ENCODE measurements at regions not wholly inside any gene's neighbourhood (a gene's known extent, or its start where the extent isn't known, plus 50 kb on each side); places are given as distances from the start of the nearest gene placed in this dataset.

GRCh38 chr12:93201990-93202389 is 175.7 kb upstream of the NUDT4 start:
- Histone ChIP-seq H3K36me3 (ENCODE audit: control insufficient read depth, insufficient read depth, low read length) (no peaks in the 10 kb centered on the region), H3K4me3 (ENCODE audit: low read depth, low read length) (no peak overlapping the region), H3K27me3 (ENCODE audit: control insufficient read depth, insufficient read depth, low read length) (no peaks in the 10 kb centered on the region)
- no peak for FAIRE-seq
- no peak for DNase-seq (ENCODE audit: low read depth)
- TF ChIP-seq CTCF (IDR thresholded peaks at IDR 0.05; ENCODE audit: insufficient read depth, low read length, severe bottlenecking) = no peak

GRCh38 chr12:93202688-93203087 is 175.0 kb upstream of the NUDT4 start:
- no peak for FAIRE-seq
- DNase-seq (ENCODE audit: low read depth) = no peak

GRCh38 chr12:93203361-93203760 is 174.4 kb upstream of the NUDT4 start:
- Histone ChIP-seq H3K36me3 (ENCODE audit: control insufficient read depth, insufficient read depth, low read length) (no peaks in the 10 kb centered on the region), H3K27me3 (ENCODE audit: control insufficient read depth, insufficient read depth, low read length) (no peaks in the 10 kb centered on the region), H3K4me3 (ENCODE audit: low read depth, low read length) (no peak overlapping the region)
- FAIRE-seq (no peak), DNase-seq (ENCODE audit: low read depth) (no peak)
- no peak for TF ChIP-seq CTCF (IDR thresholded peaks at IDR 0.05; ENCODE audit: insufficient read depth, low read length, severe bottlenecking)

More at GRCh38 chr12:93202688-93203087, 175.0 kb upstream of the NUDT4 start:
- Histone ChIP-seq H3K36me3 (ENCODE audit: control insufficient read depth, insufficient read depth, low read length) (no peaks in the 10 kb centered on the region), H3K4me3 (ENCODE audit: low read depth, low read length) (no peak overlapping the region), H3K27me3 (ENCODE audit: control insufficient read depth, insufficient read depth, low read length) (no peaks in the 10 kb centered on the region)
- no peak for TF ChIP-seq CTCF (IDR thresholded peaks at IDR 0.05; ENCODE audit: insufficient read depth, low read length, severe bottlenecking)

GRCh38 chr12:93204896-93205295 is 172.8 kb upstream of the NUDT4 start:
- no peak for FAIRE-seq
- no peak for TF ChIP-seq CTCF (IDR thresholded peaks at IDR 0.05; ENCODE audit: insufficient read depth, low read length, severe bottlenecking)

GRCh38 chr12:93205361-93205760 is 172.4 kb upstream of the NUDT4 start:
- FAIRE-seq (no peak), DNase-seq (ENCODE audit: low read depth) (no peak)
- no peak for TF ChIP-seq CTCF (IDR thresholded peaks at IDR 0.05; ENCODE audit: insufficient read depth, low read length, severe bottlenecking)
- H3K27me3 ChIP-seq (ENCODE audit: control insufficient read depth, insufficient read depth, low read length) = no peaks in the 10 kb centered on the region
- H3K36me3 ChIP-seq (ENCODE audit: control insufficient read depth, insufficient read depth, low read length) = no peaks in the 10 kb centered on the region
- no peak overlapping the region for H3K4me3 ChIP-seq (ENCODE audit: low read depth, low read length)

More at GRCh38 chr12:93204896-93205295, 172.8 kb upstream of the NUDT4 start:
- DNase-seq (ENCODE audit: low read depth) = no peak
- H3K4me3 ChIP-seq (ENCODE audit: low read depth, low read length) = no peak overlapping the region
- H3K27me3 ChIP-seq (ENCODE audit: control insufficient read depth, insufficient read depth, low read length) = no peaks in the 10 kb centered on the region
- H3K36me3 ChIP-seq (ENCODE audit: control insufficient read depth, insufficient read depth, low read length) = no peaks in the 10 kb centered on the region

- Histone ChIP-seq H3K36me3 (ENCODE audit: control insufficient read depth, insufficient read depth, low read length) (no peaks in the 10 kb centered on the region), H3K4me3 (ENCODE audit: low read depth, low read length) (no peak overlapping the region), H3K27me3 (ENCODE audit: control insufficient read depth, insufficient read depth, low read length) (no peaks in the 10 kb centered on the region)
- DNase-seq (ENCODE audit: low read depth) (no peak), FAIRE-seq (no peak)
- TF ChIP-seq CTCF (IDR thresholded peaks at IDR 0.05; ENCODE audit: insufficient read depth, low read length, severe bottlenecking) = no peak
Measured at GRCh38 chr12:93208011-93208410, 169.7 kb upstream of the NUDT4 start.
